ENCODE measurements at regions not wholly inside any gene's neighbourhood (a gene's known extent, or its start where the extent isn't known, plus 50 kb on each side); places are given as distances from the start of the nearest gene placed in this dataset.
"Not testable (repeated sequence)": the region's sequence is repeated elsewhere in the genome, so short reads cannot be mapped to it uniquely, and the experiment has no call there.

- Histone ChIP-seq H3K36me3 (no peaks in the 10 kb centered on the region), H3K4me3 (ENCODE audit: low read depth, low read length) (no peak overlapping the region), H3K27ac (no peak overlapping the region), H3K27me3 (ENCODE audit: insufficient read depth, low read depth, severe bottlenecking) (no peaks in the 10 kb centered on the region), H3K9me3 (ENCODE audit: severe bottlenecking) (no peaks in the 10 kb centered on the region)
- no peak for DNase-seq
- no peak for TF ChIP-seq CTCF (IDR thresholded peaks at IDR 0.05; ENCODE audit: low read depth, low read length)
Measured at GRCh38 chr10:53650794-53651193, 878.2 kb upstream of the MBL2 start.

DNA sequence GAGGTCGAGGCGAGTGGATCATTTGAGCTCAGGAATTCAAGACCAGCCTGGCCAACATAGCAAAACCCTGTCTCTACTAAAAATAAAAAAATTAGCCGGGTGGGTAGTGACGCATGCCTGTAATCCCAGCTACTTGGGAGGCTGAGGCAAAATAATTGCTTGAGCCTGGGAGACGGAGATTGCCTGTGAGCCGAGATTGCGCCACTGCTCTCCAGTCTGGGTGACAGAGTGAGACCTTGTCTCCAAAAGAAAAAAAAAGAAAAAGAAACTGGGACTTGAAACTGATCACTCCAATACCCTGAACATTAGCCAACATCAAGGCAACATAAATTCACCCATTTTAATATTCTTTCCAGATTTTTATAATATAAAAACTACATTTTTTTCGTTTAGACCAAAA, 874.6 kb upstream of the MBL2 start:
- H3K36me3 ChIP-seq; H3K27me3 ChIP-seq (ENCODE audit: insufficient read depth, low read depth, severe bottlenecking); DNase-seq; H3K9me3 ChIP-seq (ENCODE audit: severe bottlenecking); H3K27ac ChIP-seq; H3K4me3 ChIP-seq (ENCODE audit: low read depth, low read length): not testable (repeated sequence)

DNA sequence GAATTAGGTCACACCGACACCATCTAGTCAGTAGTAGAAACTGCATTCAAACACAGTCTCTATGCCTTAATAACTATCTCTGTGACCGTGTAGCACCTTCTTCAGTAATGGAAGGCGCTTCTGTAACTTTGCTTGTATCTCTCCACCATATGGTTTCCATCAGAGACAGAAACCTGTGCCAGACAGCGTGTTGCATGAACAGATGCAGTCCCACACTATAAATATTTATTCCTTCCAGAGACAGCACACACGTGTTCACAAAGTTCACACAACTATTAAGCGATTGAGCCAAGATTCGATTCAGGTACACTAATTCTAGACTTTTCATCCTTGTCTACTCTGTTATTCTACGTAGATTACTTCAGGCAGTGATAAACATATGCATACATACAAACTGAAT, 873.9 kb upstream of the MBL2 start:
- Histone ChIP-seq H3K27me3 (ENCODE audit: insufficient read depth, low read depth, severe bottlenecking) (no peaks in the 10 kb centered on the region), H3K27ac (no peak overlapping the region), H3K9me3 (ENCODE audit: severe bottlenecking) (no peaks in the 10 kb centered on the region), H3K4me3 (ENCODE audit: low read depth, low read length) (no peak overlapping the region), H3K36me3 (no peaks in the 10 kb centered on the region)
- TF ChIP-seq CTCF (IDR thresholded peaks at IDR 0.05; ENCODE audit: low read depth, low read length): no peak
- no peak for DNase-seq

GRCh38 chr10:53645951-53646350, 873.4 kb upstream of the MBL2 start:
- no peak overlapping the region for H3K4me3 ChIP-seq (ENCODE audit: low read depth, low read length)
- no peak overlapping the region for H3K27ac ChIP-seq
- TF ChIP-seq CTCF (IDR thresholded peaks at IDR 0.05; ENCODE audit: low read depth, low read length): no peak
- H3K27me3 ChIP-seq (ENCODE audit: insufficient read depth, low read depth, severe bottlenecking): no peaks in the 10 kb centered on the region
- no peak for DNase-seq
- no peaks in the 10 kb centered on the region for H3K36me3 ChIP-seq
- no peaks in the 10 kb centered on the region for H3K9me3 ChIP-seq (ENCODE audit: severe bottlenecking)

GRCh38 chr10:53638006-53638405, 865.4 kb upstream of the MBL2 start:
- DNase-seq: no peak
- Histone ChIP-seq H3K4me3 (ENCODE audit: low read depth, low read length) (no peak overlapping the region), H3K27me3 (ENCODE audit: insufficient read depth, low read depth, severe bottlenecking) (no peaks in the 10 kb centered on the region), H3K27ac (no peak overlapping the region), H3K36me3 (no peaks in the 10 kb centered on the region), H3K9me3 (ENCODE audit: severe bottlenecking) (no peaks in the 10 kb centered on the region)
- TF ChIP-seq CTCF (IDR thresholded peaks at IDR 0.05; ENCODE audit: low read depth, low read length): no peak

DNA sequence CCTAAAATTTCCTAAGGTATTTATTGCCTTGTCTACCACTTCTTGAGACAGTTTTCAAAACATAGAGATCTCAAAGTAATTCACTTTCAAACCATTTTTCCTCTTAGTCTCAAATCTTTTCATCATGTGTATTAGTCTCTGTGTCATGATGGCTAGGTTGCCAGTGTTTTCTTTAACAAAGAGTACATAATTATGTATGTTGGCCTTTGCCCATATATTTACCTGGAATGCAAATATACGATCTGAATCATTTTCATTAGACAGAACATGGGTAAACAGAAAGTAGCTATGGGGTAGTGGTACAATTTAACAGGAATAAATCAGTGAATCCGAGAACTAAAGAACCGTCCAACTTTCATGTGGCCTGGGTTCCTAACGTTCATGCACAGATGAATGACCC, 852.1 kb upstream of the MBL2 start:
- H3K27ac ChIP-seq: no peak overlapping the region
- no peak for DNase-seq
- TF ChIP-seq CTCF (IDR thresholded peaks at IDR 0.05; ENCODE audit: low read depth, low read length): no peak

More for the DNA sequence above, 852.1 kb upstream of the MBL2 start:
- H3K4me3 ChIP-seq (ENCODE audit: low read depth, low read length): no peak overlapping the region
- H3K9me3 ChIP-seq (ENCODE audit: severe bottlenecking): no peaks in the 10 kb centered on the region
- H3K36me3 ChIP-seq: no peaks in the 10 kb centered on the region
- H3K27me3 ChIP-seq (ENCODE audit: insufficient read depth, low read depth, severe bottlenecking): no peaks in the 10 kb centered on the region

Measured in WERI-Rb-1 (cell line).